ENCODE measurements at regions not wholly inside any gene's neighbourhood (a gene's known extent, or its start where the extent isn't known, plus 50 kb on each side); places are given as distances from the start of the nearest gene placed in this dataset.

GRCh38 chr10:121098211-121098610, 247.0 kb downstream of the WDR11 start:
- no peak overlapping the region for H3K27ac ChIP-seq
- no peaks in the 10 kb centered on the region for H3K36me3 ChIP-seq
- WGBS, 2 donors = 43 to 62% methylated on average over 3 of the region's 3 CpGs
- H3K4me1 ChIP-seq = peaks cover 0 to 13% (median 0%) of the 10 kb centered on the region in 3 donors
- intact Hi-C loops (cut with DNase I) = no loop called here
- TF ChIP-seq CTCF (IDR thresholded peaks at IDR 0.05) (no peak), POLR2A (IDR thresholded peaks at IDR 0.05) (no peak)
- DNase-seq = no peak
- no peaks in the 10 kb centered on the region for H3K9me3 ChIP-seq
- no peaks in the 10 kb centered on the region for H3K27me3 ChIP-seq
- H3K4me3 ChIP-seq = no peak overlapping the region

GRCh38 chr10:121098751-121099150, 247.6 kb downstream of the WDR11 start:
- no peaks in the 10 kb centered on the region for H3K36me3 ChIP-seq
- H3K4me3 ChIP-seq = no peak overlapping the region
- peaks cover 0 to 13% (median 0%) of the 10 kb centered on the region in 3 donors for H3K4me1 ChIP-seq
- no peak for TF ChIP-seq CTCF (IDR thresholded peaks at IDR 0.05)
- TF ChIP-seq POLR2A (IDR thresholded peaks at IDR 0.05) = no peak
- no peak for DNase-seq
- no peaks in the 10 kb centered on the region for H3K9me3 ChIP-seq
- intact Hi-C loops (cut with DNase I) = no loop called here
- no peak overlapping the region for H3K27ac ChIP-seq
- 57 to 70% methylated on average over 2 of the region's 2 CpGs for WGBS, 2 donors
- H3K27me3 ChIP-seq = no peaks in the 10 kb centered on the region

- Histone ChIP-seq H3K4me3 (no peak overlapping the region), H3K27ac (no peak overlapping the region), H3K36me3 (no peaks in the 10 kb centered on the region), H3K27me3 (no peaks in the 10 kb centered on the region), H3K9me3 (no peaks in the 10 kb centered on the region), H3K4me1 (peaks cover 0 to 13% (median 0%) of the 10 kb centered on the region in 3 donors)
- intact Hi-C loops (cut with DNase I) = no loop called here
- DNase-seq = no peak
- TF ChIP-seq POLR2A (IDR thresholded peaks at IDR 0.05) (no peak), CTCF (IDR thresholded peaks at IDR 0.05) (no peak)
- 61 to 83% methylated on average over 5 of the region's 5 CpGs for WGBS, 2 donors
Measured at GRCh38 chr10:121099181-121099580, 248.0 kb downstream of the WDR11 start.

GRCh38 chr10:121099592-121099991, 248.4 kb downstream of the WDR11 start:
- DNase-seq = no peak
- no peaks in the 10 kb centered on the region for H3K9me3 ChIP-seq
- H3K4me3 ChIP-seq = no peak overlapping the region
- intact Hi-C loops (cut with DNase I) = no loop called here
- no peaks in the 10 kb centered on the region for H3K36me3 ChIP-seq
- H3K27me3 ChIP-seq = no peaks in the 10 kb centered on the region
- no peak for TF ChIP-seq POLR2A (IDR thresholded peaks at IDR 0.05)
- no peak for TF ChIP-seq CTCF (IDR thresholded peaks at IDR 0.05)
- no peak overlapping the region for H3K27ac ChIP-seq
- H3K4me1 ChIP-seq = peaks cover 0 to 13% (median 0%) of the 10 kb centered on the region in 3 donors

- H3K9me3 ChIP-seq = no peaks in the 10 kb centered on the region
- H3K36me3 ChIP-seq = no peaks in the 10 kb centered on the region
- H3K27ac ChIP-seq = no peak overlapping the region
- DNase-seq = no peak
- WGBS, 2 donors = 85% methylated on average over 4 of the region's 4 CpGs
- no peaks in the 10 kb centered on the region for H3K27me3 ChIP-seq
- no peak overlapping the region for H3K4me3 ChIP-seq
- peaks cover 0 to 24% (median 0%) of the 10 kb centered on the region in 3 donors for H3K4me1 ChIP-seq
- intact Hi-C loops (cut with DNase I) = no loop called here
- no peak for TF ChIP-seq CTCF (IDR thresholded peaks at IDR 0.05)
- TF ChIP-seq POLR2A (IDR thresholded peaks at IDR 0.05) = no peak
Measured at GRCh38 chr10:121101561-121101960, 250.4 kb downstream of the WDR11 start.
